Smooth muscle cell (in vitro differentiated cells): ENCODE measurements at regions not wholly inside any gene's neighbourhood (a gene's known extent, or its start where the extent isn't known, plus 50 kb on each side); places are given as distances from the start of the nearest gene placed in this dataset.

ENCODE experiments used
- DNase-seq: peaks from one replicate; lab custom pipeline; 2025; ENCODE audit not compliant: unreplicated experiment; lab: John Stamatoyannopoulos, UW
- H2AFZ ChIP-seq: fragments of 200-600 bp; sonication (generic); 2 replicates; pipeline ENCODE4 v1.6.0; 2016; ENCODE audit warnings: antibody characterized with exemption, low read depth, mild to moderate bottlenecking
- H3F3A ChIP-seq: fragments of 200-600 bp; sonication (generic); 2 replicates; pipeline ENCODE4 v1.6.0; 2017; ENCODE audit warnings: antibody characterized with exemption, low read depth
- H3K27ac ChIP-seq: fragments of 200-600 bp; sonication (generic); 2 replicates; pipeline ENCODE4 v1.5.1; 2016; ENCODE audit warnings: low read depth, mild to moderate bottlenecking
- H3K27me3 ChIP-seq: fragments of 200-600 bp; sonication (generic); 2 replicates; pipeline ENCODE4 v1.6.1; 2016; ENCODE audit warnings: low read depth, mild to moderate bottlenecking
- H3K36me3 ChIP-seq: fragments of 200-600 bp; sonication (generic); 2 replicates; pipeline ENCODE4 v1.5.1; 2016; ENCODE audit warnings: low read depth
- H3K4me1 ChIP-seq: fragments of 200-600 bp; sonication (generic); 2 replicates; pipeline ENCODE4 v1.5.1; 2016; ENCODE audit warnings: low read depth
- H3K4me2 ChIP-seq: fragments of 200-600 bp; sonication (generic); 2 replicates; pipeline ENCODE4 v1.6.0; 2016; ENCODE audit warnings: mild to moderate bottlenecking
- H3K4me3 ChIP-seq: fragments of 200-600 bp; sonication (generic); 2 replicates; pipeline ENCODE4 v1.5.1; 2016; ENCODE audit warnings: mild to moderate bottlenecking
- H3K79me2 ChIP-seq: fragments of 200-600 bp; sonication (generic); 2 replicates; pipeline ENCODE4 v1.6.0; 2016; ENCODE audit warnings: low read depth, mild to moderate bottlenecking
- H3K9ac ChIP-seq: fragments of 200-600 bp; sonication (generic); 2 replicates; pipeline ENCODE4 v1.6.0; 2016; ENCODE audit warnings: low read depth
- H3K9me3 ChIP-seq: fragments of 200-600 bp; sonication (generic); replicated peaks from 2 replicates; pipeline ENCODE4 v1.5.1; 2016; ENCODE audit warnings: low read depth
- H4K20me1 ChIP-seq: fragments of 200-600 bp; sonication (generic); 2 replicates; pipeline ENCODE4 v1.6.0; 2016; ENCODE audit warnings: low read depth
- WGBS: methylation state at CpG from one replicate; pipeline ENCODE4 v1.1.7; 2016; ENCODE audit warnings: low lambda C conversion rate; 5-methylcytosine and 5-hydroxymethylcytosine counted together
- TF ChIP-seq, protein P1 (sequence below): fragments of 200-600 bp; sonication (generic); IDR thresholded peaks from 2 replicates; pipeline ENCODE4 v1.5.1; 2017; ENCODE audit warnings: borderline replicate concordance, mild to moderate bottlenecking, antibody characterized with exemption; ENCODE audit not compliant: insufficient read depth, poor library complexity, severe bottlenecking

DNA sequence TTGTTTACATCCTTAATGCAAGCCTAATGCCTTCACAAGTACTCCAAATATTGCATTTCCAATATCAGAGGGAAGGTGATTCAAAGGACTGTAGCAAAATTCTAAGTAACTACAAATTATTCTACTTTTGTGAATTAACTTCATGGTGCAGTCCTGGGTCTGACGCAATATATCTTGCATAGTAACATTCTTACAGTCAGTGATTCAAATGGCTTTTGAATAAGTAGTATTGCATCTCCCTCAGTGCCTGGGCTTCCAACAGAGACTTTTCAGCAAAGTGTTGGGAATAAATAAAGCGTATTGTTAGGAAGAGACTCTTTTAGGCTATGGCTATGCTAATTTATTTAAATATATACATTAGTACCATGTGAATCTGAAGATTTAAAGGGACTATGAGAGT lies 564.7 kb upstream of the COBL start:
- Histone ChIP-seq H2AFZ (peak overlapping the region; percentile 5), H3K36me3 (no peaks in the 10 kb centered on the region), H3K4me1 (no peaks in the 10 kb centered on the region), H3K9ac (no peak overlapping the region), H3F3A (no peaks in the 10 kb centered on the region), H4K20me1 (no peaks in the 10 kb centered on the region), H3K4me3 (no peak overlapping the region), H3K79me2 (no peaks in the 10 kb centered on the region), H3K27ac (no peak overlapping the region), H3K27me3 (no peaks in the 10 kb centered on the region), H3K4me2 (no peak overlapping the region), H3K9me3 (no peaks in the 10 kb centered on the region)
- no peak for DNase-seq
- TF ChIP-seq, protein P1, sequence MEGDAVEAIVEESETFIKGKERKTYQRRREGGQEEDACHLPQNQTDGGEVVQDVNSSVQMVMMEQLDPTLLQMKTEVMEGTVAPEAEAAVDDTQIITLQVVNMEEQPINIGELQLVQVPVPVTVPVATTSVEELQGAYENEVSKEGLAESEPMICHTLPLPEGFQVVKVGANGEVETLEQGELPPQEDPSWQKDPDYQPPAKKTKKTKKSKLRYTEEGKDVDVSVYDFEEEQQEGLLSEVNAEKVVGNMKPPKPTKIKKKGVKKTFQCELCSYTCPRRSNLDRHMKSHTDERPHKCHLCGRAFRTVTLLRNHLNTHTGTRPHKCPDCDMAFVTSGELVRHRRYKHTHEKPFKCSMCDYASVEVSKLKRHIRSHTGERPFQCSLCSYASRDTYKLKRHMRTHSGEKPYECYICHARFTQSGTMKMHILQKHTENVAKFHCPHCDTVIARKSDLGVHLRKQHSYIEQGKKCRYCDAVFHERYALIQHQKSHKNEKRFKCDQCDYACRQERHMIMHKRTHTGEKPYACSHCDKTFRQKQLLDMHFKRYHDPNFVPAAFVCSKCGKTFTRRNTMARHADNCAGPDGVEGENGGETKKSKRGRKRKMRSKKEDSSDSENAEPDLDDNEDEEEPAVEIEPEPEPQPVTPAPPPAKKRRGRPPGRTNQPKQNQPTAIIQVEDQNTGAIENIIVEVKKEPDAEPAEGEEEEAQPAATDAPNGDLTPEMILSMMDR, result no peak
- 71% methylated on average over 2 of the region's 2 CpGs for WGBS

DNA sequence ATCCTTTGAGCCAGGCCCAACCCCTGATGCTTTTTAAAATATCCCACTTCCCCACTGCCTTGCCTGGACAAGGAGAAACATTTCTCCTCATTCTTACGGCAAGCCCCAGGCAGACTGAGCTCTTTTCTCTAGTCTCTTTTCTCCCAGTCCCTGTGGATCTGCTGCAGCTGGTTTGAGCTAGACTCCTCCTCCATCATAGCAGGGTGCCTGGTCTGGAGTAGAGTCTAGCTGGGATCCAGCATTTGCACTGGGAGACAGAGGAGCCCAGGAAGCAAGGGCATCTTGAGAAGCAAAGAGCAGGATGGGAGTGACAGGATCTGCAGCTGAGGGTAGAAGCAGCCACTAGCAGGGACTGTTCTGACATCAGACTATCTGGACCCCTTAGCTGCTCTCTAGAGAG lies 562.3 kb upstream of the COBL start:
- Histone ChIP-seq H3F3A (no peaks in the 10 kb centered on the region), H3K4me3 (no peak overlapping the region), H3K9me3 (no peaks in the 10 kb centered on the region), H3K27ac (no peak overlapping the region), H2AFZ (no peak overlapping the region), H3K4me2 (no peak overlapping the region), H4K20me1 (no peaks in the 10 kb centered on the region), H3K4me1 (no peaks in the 10 kb centered on the region), H3K79me2 (no peaks in the 10 kb centered on the region), H3K9ac (no peak overlapping the region), H3K27me3 (no peaks in the 10 kb centered on the region), H3K36me3 (no peaks in the 10 kb centered on the region)
- TF ChIP-seq, protein P1, result no peak
- DNase-seq, result no peak
- WGBS, result 61% methylated on average over 1 of the region's 1 CpG

DNA sequence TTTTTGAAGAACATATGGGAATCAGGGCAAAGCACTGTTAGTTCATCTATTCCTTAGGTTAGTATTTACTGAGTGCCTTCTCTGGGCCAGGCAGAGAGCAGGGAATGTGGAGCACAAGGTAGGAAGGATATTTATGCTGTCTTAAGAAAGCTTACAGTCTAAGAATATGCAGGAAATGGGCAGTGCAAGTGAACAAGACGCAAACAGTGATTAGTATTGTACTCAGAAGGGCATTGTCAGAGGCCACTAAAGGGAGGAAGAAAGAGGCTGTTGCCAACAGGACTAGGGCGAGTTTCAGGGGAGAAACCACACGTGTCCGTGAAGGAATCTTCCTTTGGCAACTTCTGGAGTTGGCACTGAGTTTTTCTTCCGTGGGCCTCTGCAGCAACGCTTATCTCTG lies 552.8 kb upstream of the COBL start:
- no peak overlapping the region for H3K4me3 ChIP-seq
- no peak overlapping the region for H3K9ac ChIP-seq
- no peak overlapping the region for H2AFZ ChIP-seq
- no peaks in the 10 kb centered on the region for H3F3A ChIP-seq
- no peaks in the 10 kb centered on the region for H4K20me1 ChIP-seq
- DNase-seq, result no peak
- H3K4me2 ChIP-seq, result no peak overlapping the region
- H3K36me3 ChIP-seq, result no peaks in the 10 kb centered on the region
- no peaks in the 10 kb centered on the region for H3K79me2 ChIP-seq
- H3K27me3 ChIP-seq, result no peaks in the 10 kb centered on the region
- no peaks in the 10 kb centered on the region for H3K9me3 ChIP-seq
- TF ChIP-seq, protein P1, result no peak
- no peak overlapping the region for H3K27ac ChIP-seq
- 85% methylated on average over 6 of the region's 6 CpGs for WGBS
- H3K4me1 ChIP-seq, result no peaks in the 10 kb centered on the region

DNA sequence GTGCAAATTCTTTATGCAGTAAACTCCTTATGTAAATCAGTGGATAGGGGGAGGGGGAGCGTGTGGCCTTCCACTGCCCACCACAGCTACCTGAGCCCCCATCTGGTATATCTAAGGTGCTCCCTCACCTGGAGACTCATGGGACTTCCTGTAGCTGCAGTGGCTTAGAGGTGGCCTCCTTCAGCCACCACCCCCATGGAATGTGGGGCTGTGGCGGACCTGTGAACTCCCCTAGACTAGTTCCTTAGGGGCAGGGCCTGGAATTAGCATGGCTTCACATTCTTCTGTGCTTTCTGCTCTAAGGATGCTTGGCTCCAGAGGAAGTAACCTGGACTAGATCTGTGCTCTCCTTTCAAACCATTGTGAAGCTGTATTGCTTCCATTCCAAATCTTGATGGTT lies 550.5 kb upstream of the COBL start:
- Histone ChIP-seq H3F3A (no peaks in the 10 kb centered on the region), H4K20me1 (no peaks in the 10 kb centered on the region), H3K27me3 (no peaks in the 10 kb centered on the region), H3K9ac (no peak overlapping the region), H3K4me3 (no peak overlapping the region), H3K9me3 (no peaks in the 10 kb centered on the region), H3K36me3 (no peaks in the 10 kb centered on the region), H3K79me2 (no peaks in the 10 kb centered on the region), H3K4me2 (no peak overlapping the region), H3K27ac (no peak overlapping the region), H2AFZ (no peak overlapping the region), H3K4me1 (no peaks in the 10 kb centered on the region)
- DNase-seq, result no peak
- TF ChIP-seq, protein P1, result no peak
- 82% methylated on average over 2 of the region's 2 CpGs for WGBS
